Hepatocyte (in vitro differentiated cells): ENCODE measurements at regions not wholly inside any gene's neighbourhood (a gene's known extent, or its start where the extent isn't known, plus 50 kb on each side); places are given as distances from the start of the nearest gene placed in this dataset.
"Not testable (repeated sequence)": the region's sequence is repeated elsewhere in the genome, so short reads cannot be mapped to it uniquely, and the experiment has no call there.

Source experiments
- DNase-seq: peaks from one replicate; pipeline ENCODE4 v3.0.0-alpha.2; 2016; ENCODE audit warnings: low spot score
- H2AFZ ChIP-seq: fragments of 200-600 bp; sonication (generic); 2 replicates; pipeline ENCODE4 v1.6.0; 2016; ENCODE audit warnings: antibody characterized with exemption, mild to moderate bottlenecking
- H3K27ac ChIP-seq: fragments of 200-600 bp; sonication (generic); 2 replicates; pipeline ENCODE4 v1.5.1; 2016; ENCODE audit warnings: mild to moderate bottlenecking
- H3K27me3 ChIP-seq: fragments of 200-600 bp; sonication (generic); 2 replicates; pipeline ENCODE4 v1.6.1; 2016
- H3K36me3 ChIP-seq: fragments of 200-600 bp; sonication (generic); replicated peaks from 2 replicates; pipeline ENCODE4 v1.5.1; 2016; ENCODE audit warnings: low read depth; ENCODE audit not compliant: insufficient read depth
- H3K4me1 ChIP-seq: fragments of 200-600 bp; sonication (generic); 2 replicates; pipeline ENCODE4 v1.5.1; 2016; ENCODE audit warnings: mild to moderate bottlenecking, moderate library complexity; ENCODE audit not compliant: insufficient read depth
- H3K4me2 ChIP-seq: fragments of 200-600 bp; sonication (generic); 2 replicates; pipeline ENCODE4 v1.6.0; 2016
- H3K4me3 ChIP-seq: fragments of 200-600 bp; sonication (generic); 2 replicates; pipeline ENCODE4 v1.5.1; 2016; ENCODE audit warnings: mild to moderate bottlenecking
- H3K79me2 ChIP-seq: fragments of 200-600 bp; sonication (generic); 2 replicates; pipeline ENCODE4 v1.6.0; 2017; ENCODE audit warnings: mild to moderate bottlenecking
- H3K9me2 ChIP-seq: fragments of 200-600 bp; sonication (generic); replicated peaks from 2 replicates; pipeline ENCODE4 v1.6.0; 2017; ENCODE audit warnings: mild to moderate bottlenecking; ENCODE audit not compliant: insufficient read depth
- H3K9me3 ChIP-seq: fragments of 200-600 bp; sonication (generic); 2 replicates; pipeline ENCODE4 v1.5.1; 2016; ENCODE audit warnings: low read depth, mild to moderate bottlenecking
- H4K20me1 ChIP-seq: fragments of 200-600 bp; sonication (generic); 2 replicates; pipeline ENCODE4 v1.6.0; 2016; ENCODE audit warnings: mild to moderate bottlenecking; ENCODE audit not compliant: insufficient read depth, poor library complexity, severe bottlenecking
- CTCF ChIP-seq: fragments of 200-600 bp; sonication (generic); IDR thresholded peaks from 2 replicates; pipeline ENCODE4 v1.5.1; 2016; ENCODE audit warnings: antibody characterized with exemption, mild to moderate bottlenecking; ENCODE audit not compliant: poor library complexity
- EZH2 ChIP-seq: fragments of 200-600 bp; sonication (generic); IDR thresholded peaks from 2 replicates; pipeline ENCODE4 v1.6.1; 2016; ENCODE audit warnings: antibody characterized with exemption, mild to moderate bottlenecking, borderline replicate concordance
- EZH2phosphoT487 ChIP-seq: fragments of 200-600 bp; sonication (generic); IDR thresholded peaks from one replicate; pipeline ENCODE4 v1.6.1; 2018; ENCODE audit warnings: antibody characterized with exemption, mild to moderate bottlenecking, low read depth, moderate library complexity; ENCODE audit not compliant: unreplicated experiment, severe bottlenecking
- WGBS: methylation state at CpG from one replicate; pipeline ENCODE4 v1.1.6; 2016; ENCODE audit warnings: low lambda C conversion rate; ENCODE audit errors: missing lambda C conversion rate; 5-methylcytosine and 5-hydroxymethylcytosine counted together

- no peak for TF ChIP-seq EZH2
- Histone ChIP-seq H3K4me2 (no peak overlapping the region), H3K27me3 (no peaks in the 10 kb centered on the region), H3K79me2 (no peaks in the 10 kb centered on the region), H3K36me3 (no peaks in the 10 kb centered on the region), H3K4me1 (no peaks in the 10 kb centered on the region), H2AFZ (no peak overlapping the region), H3K9me3 (peaks cover 4% of the 10 kb centered on the region), H3K9me2 (no peaks in the 10 kb centered on the region), H4K20me1 (no peaks in the 10 kb centered on the region), H3K4me3 (no peak overlapping the region), H3K27ac (no peak overlapping the region)
- WGBS, result 78% methylated on average over 3 of the region's 3 CpGs
- DNase-seq, result no peak
Observed at GRCh38 chr16:35215287-35215686, 1755.9 kb downstream of the TP53TG3F start.

- H3K27ac ChIP-seq, H3K4me2 ChIP-seq, H3K4me3 ChIP-seq, H4K20me1 ChIP-seq, H3K36me3 ChIP-seq, H3K27me3 ChIP-seq, H3K4me1 ChIP-seq, H2AFZ ChIP-seq, H3K79me2 ChIP-seq, DNase-seq, H3K9me2 ChIP-seq, H3K9me3 ChIP-seq: not testable (repeated sequence)
- WGBS, result 72% methylated on average over 6 of the region's 6 CpGs
Observed at GRCh38 chr16:35216261-35216660, 1756.8 kb downstream of the TP53TG3F start.

- DNase-seq, result no peak
- Histone ChIP-seq H2AFZ (no peak overlapping the region), H4K20me1 (no peaks in the 10 kb centered on the region), H3K36me3 (no peaks in the 10 kb centered on the region), H3K9me3 (peaks cover 4% of the 10 kb centered on the region), H3K4me2 (no peak overlapping the region), H3K9me2 (no peaks in the 10 kb centered on the region), H3K27ac (no peak overlapping the region), H3K79me2 (no peaks in the 10 kb centered on the region), H3K4me3 (no peak overlapping the region), H3K27me3 (no peaks in the 10 kb centered on the region), H3K4me1 (no peaks in the 10 kb centered on the region)
- WGBS, result 91% methylated on average over 32 of the region's 32 CpGs
- TF ChIP-seq EZH2, result no peak
- no peak for TF ChIP-seq EZH2phosphoT487
- no peak for TF ChIP-seq CTCF
Observed at GRCh38 chr16:35221482-35222185, 1762.2 kb downstream of the TP53TG3F start.

- TF ChIP-seq EZH2, result no peak
- no peak for TF ChIP-seq CTCF
- no peak for TF ChIP-seq EZH2phosphoT487
- Histone ChIP-seq H3K4me2 (no peak overlapping the region), H3K36me3 (no peaks in the 10 kb centered on the region), H3K9me2 (no peaks in the 10 kb centered on the region), H3K4me1 (no peaks in the 10 kb centered on the region), H3K79me2 (no peaks in the 10 kb centered on the region), H4K20me1 (no peaks in the 10 kb centered on the region), H3K27ac (no peak overlapping the region), H3K4me3 (no peak overlapping the region), H2AFZ (no peak overlapping the region), H3K9me3 (no peaks in the 10 kb centered on the region), H3K27me3 (no peaks in the 10 kb centered on the region)
- DNase-seq, result no peak
- 65% methylated on average over 1 of the region's 2 CpGs for WGBS
Observed at GRCh38 chr16:35234679-35235078, 1775.3 kb downstream of the TP53TG3F start.
